CD4-positive, CD25-positive, alpha-beta regulatory T cell (primary cell): ENCODE measurements at regions not wholly inside any gene's neighbourhood (a gene's known extent, or its start where the extent isn't known, plus 50 kb on each side); places are given as distances from the start of the nearest gene placed in this dataset.

Source experiments
- ATAC-seq, 2 donors: fragments of 150-1000 bp; cut with Tn5 transposase; one replicate each; pipeline ENCODE4 v1.10.0; 2021; ENCODE audit warnings: low read depth in 2 of 2, moderate number of reproducible peaks in 2 of 2, moderate library complexity in 1 of 2
- DNase-seq, 3 donors: peaks; one replicate each; pipeline versions ENCODE4 v3.0.0 to v3.0.0-alpha.2; 2012 to 2022; ENCODE audit warnings: mixed read lengths in 1 of 3
- H3K27ac ChIP-seq: one replicate; pipeline ENCODE4 v1.7.0; 2013; ENCODE audit warnings: mild to moderate bottlenecking, low read length; ENCODE audit not compliant: insufficient read depth, poor library complexity, severe bottlenecking
- H3K27me3 ChIP-seq: one replicate; pipeline ENCODE4 v1.7.0; 2013; ENCODE audit warnings: low read length; ENCODE audit not compliant: control insufficient read depth, insufficient read depth
- H3K36me3 ChIP-seq: one replicate; pipeline ENCODE4 v1.7.0; 2013; ENCODE audit warnings: mild to moderate bottlenecking, low read length, moderate library complexity; ENCODE audit not compliant: control insufficient read depth, insufficient read depth
- H3K4me1 ChIP-seq: 2 replicates; pipeline ENCODE4 v1.7.0; 2013; ENCODE audit warnings: mild to moderate bottlenecking, low read length; ENCODE audit not compliant: insufficient read depth, control insufficient read depth, poor library complexity, severe bottlenecking
- H3K4me3 ChIP-seq: one replicate; pipeline ENCODE4 v1.7.0; 2013; ENCODE audit warnings: low read depth, mild to moderate bottlenecking, low read length, moderate library complexity
- H3K9me3 ChIP-seq, 2 experiments: 1 replicate in 1 of 2; 2 replicates in 1 of 2; pipeline ENCODE4 v1.7.0; 2013; ENCODE audit warnings: low read length in 2 of 2, mild to moderate bottlenecking in 1 of 2, moderate library complexity in 1 of 2; ENCODE audit not compliant: control insufficient read depth in 2 of 2
- H3K27ac Mint-ChIP-seq, 3 donors: one replicate each; pipeline ENCODE4 v1.8.0; 2020 to 2022; ENCODE audit warnings: mild to moderate bottlenecking in 3 of 3, mixed read lengths in 3 of 3, moderate library complexity in 2 of 3
- H3K27me3 Mint-ChIP-seq: one replicate; pipeline ENCODE4 v1.8.0; 2022; ENCODE audit warnings: mild to moderate bottlenecking, mixed read lengths
- H3K36me3 Mint-ChIP-seq: one replicate; pipeline ENCODE4 v1.8.0; 2020; ENCODE audit warnings: mixed read lengths
- H3K4me1 Mint-ChIP-seq, 4 donors: one replicate each; pipeline ENCODE4 v1.8.0; 2020 to 2022; ENCODE audit warnings: mixed read lengths in 4 of 4, mild to moderate bottlenecking in 1 of 4
- H3K4me3 Mint-ChIP-seq, 4 donors: one replicate each; pipeline ENCODE4 v1.8.0; 2020 to 2022; ENCODE audit warnings: mild to moderate bottlenecking in 4 of 4, mixed read lengths in 4 of 4, moderate library complexity in 3 of 4
- H3K9me3 Mint-ChIP-seq, 7 donors: one replicate each; pipeline ENCODE4 v1.8.0; 2020 to 2022; ENCODE audit warnings: mixed read lengths in 7 of 7, mild to moderate bottlenecking in 3 of 7, moderate library complexity in 2 of 7

- Mint-ChIP-seq H3K36me3 (no peaks in the 10 kb centered on the region), H3K27ac (no peak overlapping the region), H3K4me1 (no peaks in the 10 kb centered on the region), H3K4me3 (no peak overlapping the region), H3K27me3 (no peaks in the 10 kb centered on the region), H3K9me3 (peaks cover 0 to 3% (median 0%) of the 10 kb centered on the region in 7 donors)
- no peak for DNase-seq
- no peaks in the 10 kb centered on the region for H3K4me1 ChIP-seq
- no peaks in the 10 kb centered on the region for H3K36me3 ChIP-seq
- no peaks in the 10 kb centered on the region for H3K27me3 ChIP-seq
- no peak overlapping the region for H3K4me3 ChIP-seq
- no peak overlapping the region for H3K27ac ChIP-seq
- ATAC-seq = no peak
- no peaks in the 10 kb centered on the region for H3K9me3 ChIP-seq
These were observed 210.6 kb downstream of the CLCN4 start for GRCh38 chrX:10367406-10367805.

DNA sequence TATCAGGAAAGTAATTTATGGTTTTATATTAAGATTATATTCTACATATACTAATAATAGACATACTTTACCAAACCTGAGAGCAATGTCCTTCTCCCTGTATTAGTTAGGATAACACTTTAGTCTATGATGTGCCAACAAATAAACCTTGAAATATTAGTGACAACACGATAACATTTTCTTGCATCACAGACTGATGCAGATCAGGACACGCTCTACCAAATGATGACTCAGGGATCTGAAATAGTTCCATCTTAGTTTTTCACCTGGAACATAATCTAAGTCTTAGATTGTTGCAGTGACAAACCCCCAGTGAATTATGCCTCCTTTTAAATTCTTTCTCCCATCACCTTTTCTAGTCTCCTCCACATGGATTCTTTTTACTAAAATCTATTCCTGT lies 214.2 kb downstream of the CLCN4 start:
- peaks cover 4% of the 10 kb centered on the region for H3K27me3 Mint-ChIP-seq
- H3K4me3 Mint-ChIP-seq = no peak overlapping the region
- H3K36me3 Mint-ChIP-seq = no peaks in the 10 kb centered on the region
- Histone ChIP-seq H3K36me3 (no peaks in the 10 kb centered on the region), H3K27ac (no peak overlapping the region), H3K27me3 (no peaks in the 10 kb centered on the region), H3K4me3 (no peak overlapping the region), H3K9me3 (no peaks in the 10 kb centered on the region), H3K4me1 (no peaks in the 10 kb centered on the region)
- peaks cover 0 to 3% (median 0%) of the 10 kb centered on the region in 7 donors for H3K9me3 Mint-ChIP-seq
- H3K27ac Mint-ChIP-seq = no peak overlapping the region
- H3K4me1 Mint-ChIP-seq = no peaks in the 10 kb centered on the region
- ATAC-seq (no peak), DNase-seq (no peak)

DNA sequence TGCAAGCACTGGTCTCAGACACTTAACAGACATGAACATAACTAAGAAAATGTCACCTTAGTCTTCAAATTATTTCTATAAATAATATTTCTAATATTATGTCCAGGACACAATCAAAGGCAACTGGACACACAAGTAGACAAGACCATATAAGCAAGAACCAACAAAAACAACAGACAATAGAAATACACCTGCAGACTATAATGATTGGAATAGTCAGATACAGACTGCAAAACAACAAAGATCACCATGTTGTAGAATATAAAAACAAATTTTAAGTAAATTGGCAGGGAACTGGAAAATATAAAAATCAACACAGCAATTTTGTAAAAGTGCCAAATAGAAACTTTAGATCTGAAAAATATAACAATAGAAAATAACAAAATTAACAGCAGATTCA lies 220.7 kb downstream of the CLCN4 start:
- no peak overlapping the region for H3K4me3 Mint-ChIP-seq
- Histone ChIP-seq H3K9me3 (no peaks in the 10 kb centered on the region), H3K4me3 (no peak overlapping the region), H3K27me3 (no peaks in the 10 kb centered on the region), H3K4me1 (no peaks in the 10 kb centered on the region), H3K27ac (no peak overlapping the region), H3K36me3 (no peaks in the 10 kb centered on the region)
- H3K36me3 Mint-ChIP-seq = no peaks in the 10 kb centered on the region
- no peak for ATAC-seq
- no peaks in the 10 kb centered on the region for H3K4me1 Mint-ChIP-seq
- H3K27ac Mint-ChIP-seq = no peak overlapping the region
- peaks cover 4% of the 10 kb centered on the region for H3K27me3 Mint-ChIP-seq
- DNase-seq = no peak
- peaks cover 0 to 3% (median 0%) of the 10 kb centered on the region in 7 donors for H3K9me3 Mint-ChIP-seq

DNA sequence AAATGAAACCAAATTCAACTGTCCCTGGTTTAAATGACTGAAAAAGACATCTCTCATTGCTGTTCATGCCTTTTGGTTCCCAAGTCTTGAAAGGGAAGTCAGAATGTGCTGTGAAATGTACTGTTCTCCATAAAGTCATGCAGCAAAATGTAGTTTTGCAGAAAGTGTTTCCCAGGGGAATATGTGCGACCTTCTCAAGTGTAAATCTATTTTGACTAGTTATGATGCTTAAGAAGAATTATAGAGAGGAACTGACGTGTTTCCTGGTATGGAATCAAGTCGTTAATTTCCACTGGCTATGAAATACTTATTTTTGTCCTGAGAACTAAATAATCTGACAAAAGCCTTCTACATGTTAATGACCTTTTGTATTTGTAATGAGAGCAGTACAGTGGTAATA lies 223.1 kb downstream of the CLCN4 start:
- Histone ChIP-seq H3K27me3 (no peaks in the 10 kb centered on the region), H3K9me3 (no peaks in the 10 kb centered on the region), H3K36me3 (no peaks in the 10 kb centered on the region), H3K4me1 (no peaks in the 10 kb centered on the region), H3K4me3 (no peak overlapping the region), H3K27ac (no peak overlapping the region)
- peaks cover 0 to 3% (median 0%) of the 10 kb centered on the region in 7 donors for H3K9me3 Mint-ChIP-seq
- H3K27ac Mint-ChIP-seq = no peak overlapping the region
- ATAC-seq = no peak
- H3K36me3 Mint-ChIP-seq = no peaks in the 10 kb centered on the region
- no peak for DNase-seq
- no peaks in the 10 kb centered on the region for H3K4me1 Mint-ChIP-seq
- no peaks in the 10 kb centered on the region for H3K27me3 Mint-ChIP-seq
- no peak overlapping the region for H3K4me3 Mint-ChIP-seq

DNA sequence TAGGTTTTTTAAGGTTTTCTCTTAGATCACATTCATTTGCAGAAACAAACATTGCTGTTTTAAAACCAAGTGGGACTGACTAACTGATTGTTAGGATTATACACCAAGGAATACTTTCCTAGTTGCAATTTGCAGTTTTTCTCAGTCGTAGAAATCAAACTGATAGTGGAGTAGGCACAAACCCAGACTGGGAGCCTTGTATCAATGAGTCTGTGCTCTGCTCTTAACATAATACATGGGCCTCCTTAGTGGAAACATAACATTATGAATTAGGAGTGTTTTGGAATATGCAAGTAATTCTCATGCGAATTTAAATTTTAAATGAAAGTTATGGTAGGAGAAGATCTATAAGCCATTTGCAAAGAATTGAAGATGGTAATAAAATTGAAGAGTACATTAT lies 223.5 kb downstream of the CLCN4 start:
- H3K4me3 ChIP-seq = no peak overlapping the region
- no peaks in the 10 kb centered on the region for H3K36me3 ChIP-seq
- no peak overlapping the region for H3K27ac ChIP-seq
- no peaks in the 10 kb centered on the region for H3K36me3 Mint-ChIP-seq
- H3K27ac Mint-ChIP-seq = no peak overlapping the region
- no peak for ATAC-seq
- no peaks in the 10 kb centered on the region for H3K9me3 ChIP-seq
- no peak for DNase-seq
- H3K9me3 Mint-ChIP-seq = peaks cover 0 to 3% (median 0%) of the 10 kb centered on the region in 7 donors
- no peaks in the 10 kb centered on the region for H3K4me1 ChIP-seq
- no peaks in the 10 kb centered on the region for H3K4me1 Mint-ChIP-seq
- no peak overlapping the region for H3K4me3 Mint-ChIP-seq
- H3K27me3 ChIP-seq = no peaks in the 10 kb centered on the region
- H3K27me3 Mint-ChIP-seq = no peaks in the 10 kb centered on the region

GRCh38 chrX:10381193-10381592 lies 224.4 kb downstream of the CLCN4 start:
- Mint-ChIP-seq H3K4me3 (no peak overlapping the region), H3K4me1 (no peaks in the 10 kb centered on the region), H3K9me3 (peaks cover 0 to 3% (median 0%) of the 10 kb centered on the region in 7 donors), H3K27me3 (no peaks in the 10 kb centered on the region), H3K27ac (no peak overlapping the region), H3K36me3 (no peaks in the 10 kb centered on the region)
- no peak overlapping the region for H3K4me3 ChIP-seq
- H3K9me3 ChIP-seq = no peaks in the 10 kb centered on the region
- no peak overlapping the region for H3K27ac ChIP-seq
- no peak for ATAC-seq
- H3K27me3 ChIP-seq = no peaks in the 10 kb centered on the region
- H3K36me3 ChIP-seq = no peaks in the 10 kb centered on the region
- H3K4me1 ChIP-seq = no peaks in the 10 kb centered on the region
- no peak for DNase-seq

GRCh38 chrX:10387011-10387410 lies 230.2 kb downstream of the CLCN4 start:
- Histone ChIP-seq H3K36me3 (no peaks in the 10 kb centered on the region), H3K4me3 (no peak overlapping the region), H3K27me3 (no peaks in the 10 kb centered on the region), H3K9me3 (no peaks in the 10 kb centered on the region), H3K4me1 (no peaks in the 10 kb centered on the region), H3K27ac (no peak overlapping the region)
- H3K4me1 Mint-ChIP-seq = no peaks in the 10 kb centered on the region
- H3K36me3 Mint-ChIP-seq = no peaks in the 10 kb centered on the region
- H3K27ac Mint-ChIP-seq = no peak overlapping the region
- DNase-seq (no peak), ATAC-seq (no peak)
- peaks cover 6% of the 10 kb centered on the region for H3K27me3 Mint-ChIP-seq
- no peak overlapping the region for H3K4me3 Mint-ChIP-seq
- H3K9me3 Mint-ChIP-seq = peaks cover 0 to 3% (median 0%) of the 10 kb centered on the region in 7 donors

- no peaks in the 10 kb centered on the region for H3K27me3 ChIP-seq
- Mint-ChIP-seq H3K4me1 (no peaks in the 10 kb centered on the region), H3K4me3 (no peak overlapping the region), H3K9me3 (peaks cover 0 to 2% (median 0%) of the 10 kb centered on the region in 7 donors), H3K36me3 (no peaks in the 10 kb centered on the region), H3K27ac (no peak overlapping the region), H3K27me3 (peaks cover 6% of the 10 kb centered on the region)
- no peaks in the 10 kb centered on the region for H3K4me1 ChIP-seq
- no peak overlapping the region for H3K27ac ChIP-seq
- no peaks in the 10 kb centered on the region for H3K36me3 ChIP-seq
- DNase-seq (no peak), ATAC-seq (no peak)
- H3K9me3 ChIP-seq = no peaks in the 10 kb centered on the region
- H3K4me3 ChIP-seq = no peak overlapping the region
These were observed 230.2 kb downstream of the MID1 start for GRCh38 chrX:10390187-10390586.
